AG04450 (cell line): ENCODE measurements at regions not wholly inside any gene's neighbourhood (a gene's known extent, or its start where the extent isn't known, plus 50 kb on each side); places are given as distances from the start of the nearest gene placed in this dataset.

Experiments
- CTCF ChIA-PET: fragments of 300-600, 350-600 bp; formaldehyde crosslinking; extraction: SDS; loops from one replicate; lab custom pipeline; 2022; ENCODE audit warnings: antibody characterized with exemption, inconsistent platforms; lab: Charles Lee
- POLR2A ChIA-PET: fragments of 350-600 bp; formaldehyde crosslinking; extraction: SDS; loops from one replicate; lab custom pipeline; 2021; ENCODE audit warnings: antibody characterized with exemption, inconsistent platforms; lab: Yijun Ruan, JAX
- DNase-seq: peaks from one replicate; pipeline ENCODE4 v3.0.0-alpha.2; 2011; ENCODE audit warnings: low read depth, low spot score
- H3K27ac ChIP-seq: one replicate; pipeline ENCODE4 v1.5.1; 2012; ENCODE audit warnings: low read depth, low read length, control low read depth
- H3K27me3 ChIP-seq: one replicate; pipeline ENCODE4 v1.6.0; 2012; ENCODE audit warnings: low read length; ENCODE audit not compliant: control insufficient read depth, insufficient read depth
- H3K4me3 ChIP-seq: 2 replicates; pipeline ENCODE4 v1.5.1; 2011; ENCODE audit warnings: mild to moderate bottlenecking, low read depth, low read length, control low read depth
- H3K9me3 ChIP-seq: 2 replicates; pipeline ENCODE4 v1.5.1; 2012; ENCODE audit warnings: low read length; ENCODE audit not compliant: control insufficient read depth, insufficient read depth
- CTCF ChIP-seq: IDR thresholded peaks from 2 replicates; pipeline ENCODE4 v1.5.1; 2011; ENCODE audit warnings: low read depth, low read length, control low read depth, inconsistent platforms

- Histone ChIP-seq H3K4me3 (no peak overlapping the region), H3K27ac (no peak overlapping the region), H3K27me3 (no peaks in the 10 kb centered on the region), H3K9me3 (peaks cover 4% of the 10 kb centered on the region)
- ChIA-PET POLR2A (no interaction called here), CTCF (no interaction called here)
- DNase-seq = no peak
- TF ChIP-seq CTCF = no peak
Observed at GRCh38 chrX:146141221-146141620, 323.6 kb downstream of the SLITRK2 start.

GRCh38 chrX:146144039-146144438 is 326.4 kb downstream of the SLITRK2 start:
- TF ChIP-seq CTCF = no peak
- Histone ChIP-seq H3K27ac (no peak overlapping the region), H3K27me3 (no peaks in the 10 kb centered on the region), H3K9me3 (no peaks in the 10 kb centered on the region; the same call in 1 of the 2 replicates), H3K4me3 (no peak overlapping the region)
- DNase-seq = no peak
- ChIA-PET CTCF (interaction anchor here (0.5 kb wide), 1 partner anchor 16 kb away, joined by 3 read pairs; no protein-coding TSS in a partner anchor), POLR2A (no interaction called here)

- CTCF ChIA-PET = no interaction called here
- TF ChIP-seq CTCF = no peak
- POLR2A ChIA-PET = no interaction called here
- Histone ChIP-seq H3K27ac (no peak overlapping the region), H3K4me3 (no peak overlapping the region), H3K9me3 (no peaks in the 10 kb centered on the region), H3K27me3 (no peaks in the 10 kb centered on the region)
- DNase-seq = no peak
Observed at GRCh38 chrX:146154191-146154590, 336.6 kb downstream of the SLITRK2 start.

- CTCF ChIA-PET = no interaction called here
- DNase-seq = no peak
Observed at GRCh38 chrX:146160443-146161203, 343.0 kb downstream of the SLITRK2 start.

More at GRCh38 chrX:146160443-146161203, 343.0 kb downstream of the SLITRK2 start:
- no peak for TF ChIP-seq CTCF
- no peak overlapping the region for H3K27ac ChIP-seq
- H3K4me3 ChIP-seq = no peak overlapping the region
- H3K27me3 ChIP-seq = no peaks in the 10 kb centered on the region
- no peaks in the 10 kb centered on the region for H3K9me3 ChIP-seq
- POLR2A ChIA-PET = no interaction called here
